Body of pancreas (tissue), 4 donors: ENCODE measurements at regions not wholly inside any gene's neighbourhood (a gene's known extent, or its start where the extent isn't known, plus 50 kb on each side); places are given as distances from the start of the nearest gene placed in this dataset.

ENCODE experiments used
- CTCF ChIP-seq, 7 experiments: fragments of 450-650 bp in 4 of 7; fragments of 200-600 bp in 3 of 7; sonication (generic) in 3 of 7; IDR thresholded peaks; one replicate each; pipeline ENCODE4 v1.5.1; 2016 to 2019; ENCODE audit warnings: antibody characterized with exemption in 7 of 7
- POLR2A ChIP-seq, 3 donors: fragments of 450-650 bp; IDR thresholded peaks; one replicate each; pipeline ENCODE4 v1.6.1; 2016; ENCODE audit warnings: antibody characterized with exemption in 3 of 3, mild to moderate bottlenecking in 2 of 3

- TF ChIP-seq CTCF (IDR thresholded peaks at IDR 0.05) (no peak), POLR2A (IDR thresholded peaks at IDR 0.05) (no peak)
These were observed 144.0 kb upstream of the ZRANB2 start for GRCh38 chr1:71224741-71225377.
